ENCODE measurements at regions not wholly inside any gene's neighbourhood (a gene's known extent, or its start where the extent isn't known, plus 50 kb on each side); places are given as distances from the start of the nearest gene placed in this dataset.

DNA sequence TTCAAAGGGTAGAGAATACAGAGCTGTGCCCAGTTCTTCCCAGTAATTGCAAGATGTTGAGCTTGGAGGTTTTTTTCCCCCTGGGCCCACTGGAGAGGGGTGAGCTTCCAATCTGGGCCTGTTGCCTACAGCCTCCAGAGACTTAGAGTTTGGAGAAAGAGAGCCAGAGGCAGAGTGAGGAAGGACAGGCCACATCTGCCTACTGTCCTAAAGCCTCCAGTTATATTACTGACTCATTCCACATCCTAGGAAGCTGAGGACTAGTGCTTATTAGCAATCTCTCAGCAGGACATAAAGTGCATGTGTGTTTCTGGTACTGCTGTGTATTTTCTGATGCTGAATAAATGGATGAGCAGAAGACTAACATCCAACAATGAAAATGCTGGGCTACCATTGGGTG lies 181.0 kb upstream of the MAMLD1 start:
- TF ChIP-seq, protein P1, sequence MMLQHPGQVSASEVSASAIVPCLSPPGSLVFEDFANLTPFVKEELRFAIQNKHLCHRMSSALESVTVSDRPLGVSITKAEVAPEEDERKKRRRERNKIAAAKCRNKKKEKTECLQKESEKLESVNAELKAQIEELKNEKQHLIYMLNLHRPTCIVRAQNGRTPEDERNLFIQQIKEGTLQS (IDR thresholded peaks at IDR 0.05): no peak
- TF ChIP-seq YY1 (IDR thresholded peaks at IDR 0.05) (no peak), SP1 (IDR thresholded peaks at IDR 0.05) (no peak), RXRA (IDR thresholded peaks at IDR 0.05) (no peak), TAF1 (conservative IDR thresholded peaks at IDR 0.05) (no peak), HNF4A (conservative IDR thresholded peaks at IDR 0.05) (no peak), EGR1 (IDR thresholded peaks at IDR 0.05; ENCODE audit: low read depth in 2 of 2) (no peak), JUND (IDR thresholded peaks at IDR 0.05) (no peak)
- TF ChIP-seq, protein P2, sequence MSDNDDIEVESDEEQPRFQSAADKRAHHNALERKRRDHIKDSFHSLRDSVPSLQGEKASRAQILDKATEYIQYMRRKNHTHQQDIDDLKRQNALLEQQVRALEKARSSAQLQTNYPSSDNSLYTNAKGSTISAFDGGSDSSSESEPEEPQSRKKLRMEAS (IDR thresholded peaks at IDR 0.05): no peak
- TF ChIP-seq, protein P3, sequence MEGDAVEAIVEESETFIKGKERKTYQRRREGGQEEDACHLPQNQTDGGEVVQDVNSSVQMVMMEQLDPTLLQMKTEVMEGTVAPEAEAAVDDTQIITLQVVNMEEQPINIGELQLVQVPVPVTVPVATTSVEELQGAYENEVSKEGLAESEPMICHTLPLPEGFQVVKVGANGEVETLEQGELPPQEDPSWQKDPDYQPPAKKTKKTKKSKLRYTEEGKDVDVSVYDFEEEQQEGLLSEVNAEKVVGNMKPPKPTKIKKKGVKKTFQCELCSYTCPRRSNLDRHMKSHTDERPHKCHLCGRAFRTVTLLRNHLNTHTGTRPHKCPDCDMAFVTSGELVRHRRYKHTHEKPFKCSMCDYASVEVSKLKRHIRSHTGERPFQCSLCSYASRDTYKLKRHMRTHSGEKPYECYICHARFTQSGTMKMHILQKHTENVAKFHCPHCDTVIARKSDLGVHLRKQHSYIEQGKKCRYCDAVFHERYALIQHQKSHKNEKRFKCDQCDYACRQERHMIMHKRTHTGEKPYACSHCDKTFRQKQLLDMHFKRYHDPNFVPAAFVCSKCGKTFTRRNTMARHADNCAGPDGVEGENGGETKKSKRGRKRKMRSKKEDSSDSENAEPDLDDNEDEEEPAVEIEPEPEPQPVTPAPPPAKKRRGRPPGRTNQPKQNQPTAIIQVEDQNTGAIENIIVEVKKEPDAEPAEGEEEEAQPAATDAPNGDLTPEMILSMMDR (IDR thresholded peaks at IDR 0.05; ENCODE audit: low read depth, low read length, missing input control): no peak
- TF ChIP-seq, protein P4, sequence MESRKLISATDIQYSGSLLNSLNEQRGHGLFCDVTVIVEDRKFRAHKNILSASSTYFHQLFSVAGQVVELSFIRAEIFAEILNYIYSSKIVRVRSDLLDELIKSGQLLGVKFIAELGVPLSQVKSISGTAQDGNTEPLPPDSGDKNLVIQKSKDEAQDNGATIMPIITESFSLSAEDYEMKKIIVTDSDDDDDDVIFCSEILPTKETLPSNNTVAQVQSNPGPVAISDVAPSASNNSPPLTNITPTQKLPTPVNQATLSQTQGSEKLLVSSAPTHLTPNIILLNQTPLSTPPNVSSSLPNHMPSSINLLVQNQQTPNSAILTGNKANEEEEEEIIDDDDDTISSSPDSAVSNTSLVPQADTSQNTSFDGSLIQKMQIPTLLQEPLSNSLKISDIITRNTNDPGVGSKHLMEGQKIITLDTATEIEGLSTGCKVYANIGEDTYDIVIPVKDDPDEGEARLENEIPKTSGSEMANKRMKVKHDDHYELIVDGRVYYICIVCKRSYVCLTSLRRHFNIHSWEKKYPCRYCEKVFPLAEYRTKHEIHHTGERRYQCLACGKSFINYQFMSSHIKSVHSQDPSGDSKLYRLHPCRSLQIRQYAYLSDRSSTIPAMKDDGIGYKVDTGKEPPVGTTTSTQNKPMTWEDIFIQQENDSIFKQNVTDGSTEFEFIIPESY (IDR thresholded peaks at IDR 0.05): no peak
- TF ChIP-seq, protein P5, sequence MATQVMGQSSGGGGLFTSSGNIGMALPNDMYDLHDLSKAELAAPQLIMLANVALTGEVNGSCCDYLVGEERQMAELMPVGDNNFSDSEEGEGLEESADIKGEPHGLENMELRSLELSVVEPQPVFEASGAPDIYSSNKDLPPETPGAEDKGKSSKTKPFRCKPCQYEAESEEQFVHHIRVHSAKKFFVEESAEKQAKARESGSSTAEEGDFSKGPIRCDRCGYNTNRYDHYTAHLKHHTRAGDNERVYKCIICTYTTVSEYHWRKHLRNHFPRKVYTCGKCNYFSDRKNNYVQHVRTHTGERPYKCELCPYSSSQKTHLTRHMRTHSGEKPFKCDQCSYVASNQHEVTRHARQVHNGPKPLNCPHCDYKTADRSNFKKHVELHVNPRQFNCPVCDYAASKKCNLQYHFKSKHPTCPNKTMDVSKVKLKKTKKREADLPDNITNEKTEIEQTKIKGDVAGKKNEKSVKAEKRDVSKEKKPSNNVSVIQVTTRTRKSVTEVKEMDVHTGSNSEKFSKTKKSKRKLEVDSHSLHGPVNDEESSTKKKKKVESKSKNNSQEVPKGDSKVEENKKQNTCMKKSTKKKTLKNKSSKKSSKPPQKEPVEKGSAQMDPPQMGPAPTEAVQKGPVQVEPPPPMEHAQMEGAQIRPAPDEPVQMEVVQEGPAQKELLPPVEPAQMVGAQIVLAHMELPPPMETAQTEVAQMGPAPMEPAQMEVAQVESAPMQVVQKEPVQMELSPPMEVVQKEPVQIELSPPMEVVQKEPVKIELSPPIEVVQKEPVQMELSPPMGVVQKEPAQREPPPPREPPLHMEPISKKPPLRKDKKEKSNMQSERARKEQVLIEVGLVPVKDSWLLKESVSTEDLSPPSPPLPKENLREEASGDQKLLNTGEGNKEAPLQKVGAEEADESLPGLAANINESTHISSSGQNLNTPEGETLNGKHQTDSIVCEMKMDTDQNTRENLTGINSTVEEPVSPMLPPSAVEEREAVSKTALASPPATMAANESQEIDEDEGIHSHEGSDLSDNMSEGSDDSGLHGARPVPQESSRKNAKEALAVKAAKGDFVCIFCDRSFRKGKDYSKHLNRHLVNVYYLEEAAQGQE (IDR thresholded peaks at IDR 0.05): no peak
